H1 (cell line): ENCODE measurements at regions not wholly inside any gene's neighbourhood (a gene's known extent, or its start where the extent isn't known, plus 50 kb on each side); places are given as distances from the start of the nearest gene placed in this dataset.

ENCODE experiments used
- CTCF ChIA-PET: fragments of 300-600 bp; sonication (Branson Sonifier 250); formaldehyde crosslinking; loops from one replicate; lab custom pipeline; 2021; ENCODE audit not compliant: partially characterized antibody; lab: Charles Lee
- POLR2A ChIA-PET: fragments of 300-600 bp; sonication (Branson Sonifier 250); formaldehyde crosslinking; loops from one replicate; lab custom pipeline; 2021; ENCODE audit warnings: inconsistent platforms; ENCODE audit not compliant: partially characterized antibody; lab: Charles Lee
- DNase-seq, 2 experiments: peaks; one replicate each; pipeline versions ENCODE4 v3.0.0 to v3.0.0-alpha.2; 2010 to 2022; ENCODE audit warnings: low spot score in 2 of 2, low read depth in 1 of 2, mixed read lengths in 1 of 2
- FAIRE-seq: peaks from 2 replicates; lab custom pipeline; 2011; peaks lifted over from hg19 to GRCh38; lab: Jason Lieb, UNC
- H2AFZ ChIP-seq: 2 replicates; pipeline ENCODE4 v1.8.1; 2012; ENCODE audit warnings: low read length, inconsistent platforms
- H2AK5ac ChIP-seq: 2 replicates; pipeline ENCODE4 v1.6.1; 2013; ENCODE audit warnings: low read depth, low read length
- H2BK120ac ChIP-seq: replicated peaks from 2 replicates; pipeline ENCODE3; 2013; ENCODE audit warnings: low read depth, low read length, inconsistent platforms
- H2BK12ac ChIP-seq: 2 replicates; pipeline ENCODE4 v1.6.1; 2013; ENCODE audit warnings: low read depth, low read length
- H2BK15ac ChIP-seq: 2 replicates; pipeline ENCODE4 v1.6.1; 2013; ENCODE audit warnings: low read length
- H2BK20ac ChIP-seq: 2 replicates; pipeline ENCODE4 v1.6.1; 2013; ENCODE audit warnings: low read length
- H2BK5ac ChIP-seq: 2 replicates; pipeline ENCODE4 v1.6.1; 2013; ENCODE audit warnings: low read depth, low read length
- H3K14ac ChIP-seq: 2 replicates; pipeline ENCODE4 v1.6.1; 2013; ENCODE audit warnings: inconsistent platforms; ENCODE audit not compliant: insufficient read length
- H3K18ac ChIP-seq: 2 replicates; pipeline ENCODE4 v1.6.1; 2013; ENCODE audit warnings: low read length; ENCODE audit errors: extremely low read depth
- H3K23ac ChIP-seq: 2 replicates; pipeline ENCODE4 v1.6.1; 2013; ENCODE audit warnings: inconsistent platforms; ENCODE audit not compliant: insufficient read length
- H3K23me2 ChIP-seq: 2 replicates; pipeline ENCODE4 v1.6.1; 2013; ENCODE audit warnings: low read depth, low read length
- H3K27ac ChIP-seq: 2 replicates; pipeline ENCODE4 v1.6.1; 2011; ENCODE audit warnings: low read depth, low read length, inconsistent platforms
- H3K27me3 ChIP-seq, 4 experiments: replicated peaks in 1 of 4; 1 replicate in 1 of 4; 2 replicates in 3 of 4; pipeline versions ENCODE4 v1.6.1 to v1.8.1; 2011 to 2013; ENCODE audit warnings: low read length in 3 of 4, mild to moderate bottlenecking in 3 of 4, inconsistent platforms in 2 of 4, mixed read lengths in 2 of 4, moderate library complexity in 1 of 4; ENCODE audit not compliant: control insufficient read depth in 3 of 4, insufficient read depth in 3 of 4; ENCODE audit errors: extremely low read depth in 1 of 4
- H3K36me3 ChIP-seq, 4 experiments: 2 replicates each; pipeline versions ENCODE4 v1.6.1 to v1.8.1; 2011 to 2013; ENCODE audit warnings: mild to moderate bottlenecking in 4 of 4, low read length in 3 of 4, moderate library complexity in 2 of 4, control low read depth in 1 of 4, inconsistent platforms in 1 of 4; ENCODE audit not compliant: insufficient read depth in 4 of 4, control insufficient read depth in 2 of 4
- H3K4ac ChIP-seq: replicated peaks from 2 replicates; pipeline ENCODE3; 2013; ENCODE audit warnings: low read length, low read depth, mixed read lengths, inconsistent platforms; ENCODE audit not compliant: insufficient read length
- H3K4me1 ChIP-seq, 4 experiments: replicated peaks in 1 of 4; 1 replicate in 1 of 4; 2 replicates in 3 of 4; pipeline versions ENCODE4 v1.6.1 to v1.8.1; 2011 to 2013; ENCODE audit warnings: low read length in 3 of 4, inconsistent platforms in 2 of 4, mixed read lengths in 1 of 4; ENCODE audit not compliant: insufficient read depth in 4 of 4, control insufficient read depth in 3 of 4
- H3K4me2 ChIP-seq, 2 experiments: 2 replicates each; pipeline versions ENCODE4 v1.6.1 to v1.8.1; 2011 to 2013; ENCODE audit warnings: low read depth in 2 of 2, low read length in 2 of 2, control low read depth in 1 of 2, inconsistent platforms in 1 of 2, mild to moderate bottlenecking in 1 of 2; ENCODE audit not compliant: insufficient read depth in 1 of 2
- H3K4me3 ChIP-seq, 4 experiments: fragments of 200-600, 300-600 bp in 1 of 4; sonication (generic), shearing (Covaris generic), sonication (Bioruptor Twin) in 1 of 4; 2 replicates each; pipeline versions ENCODE4 v1.5.1 to v1.8.1; 2011 to 2016; ENCODE audit warnings: low read length in 4 of 4, low read depth in 3 of 4, control low read depth in 2 of 4, inconsistent platforms in 2 of 4, mild to moderate bottlenecking in 2 of 4, mixed read lengths in 1 of 4, moderate library complexity in 1 of 4; ENCODE audit not compliant: insufficient read depth in 2 of 4; ENCODE audit errors: extremely low read depth in 1 of 4
- H3K56ac ChIP-seq: replicated peaks from 2 replicates; pipeline ENCODE3; 2013; ENCODE audit warnings: low read depth, mild to moderate bottlenecking, mixed read lengths, low read length, inconsistent platforms; ENCODE audit not compliant: insufficient read length
- H3K79me1 ChIP-seq: 2 replicates; pipeline ENCODE4 v1.6.1; 2013; ENCODE audit warnings: low read depth, low read length, control low read depth
- H3K79me2 ChIP-seq, 2 experiments: 2 replicates each; pipeline versions ENCODE4 v1.6.1 to v1.8.1; 2012 to 2013; ENCODE audit warnings: low read length in 2 of 2, mild to moderate bottlenecking in 2 of 2, inconsistent platforms in 1 of 2; ENCODE audit not compliant: insufficient read depth in 2 of 2, control insufficient read depth in 1 of 2
- H3K9ac ChIP-seq, 4 experiments: replicated peaks in 1 of 4; 1 replicate in 1 of 4; 2 replicates in 3 of 4; pipeline versions ENCODE4 v1.6.1 to v1.8.1; 2011 to 2013; ENCODE audit warnings: low read depth in 3 of 4, low read length in 3 of 4, control low read depth in 2 of 4, mild to moderate bottlenecking in 2 of 4, moderate library complexity in 2 of 4, inconsistent platforms in 1 of 4; ENCODE audit errors: extremely low read depth in 1 of 4
- H3K9me3 ChIP-seq, 2 experiments: 2 replicates each; pipeline versions ENCODE4 v1.6.1 to v1.8.1; 2012 to 2013; ENCODE audit warnings: mild to moderate bottlenecking in 2 of 2, moderate library complexity in 2 of 2, control low read depth in 1 of 2, inconsistent platforms in 1 of 2, low read depth in 1 of 2, low read length in 1 of 2, mixed read lengths in 1 of 2; ENCODE audit not compliant: insufficient read depth in 2 of 2
- H4K20me1 ChIP-seq, 2 experiments: replicated peaks in 1 of 2; 2 replicates each; pipeline versions ENCODE3 to v1.8.1; 2011 to 2013; ENCODE audit warnings: inconsistent platforms in 2 of 2, low read length in 2 of 2, mild to moderate bottlenecking in 1 of 2; ENCODE audit not compliant: insufficient read depth in 2 of 2, control insufficient read depth in 1 of 2
- H4K5ac ChIP-seq: 2 replicates; pipeline ENCODE4 v1.6.1; 2013; ENCODE audit warnings: low read length, low read depth, mixed read lengths, inconsistent platforms; ENCODE audit not compliant: insufficient read length
- H4K8ac ChIP-seq: 2 replicates; pipeline ENCODE4 v1.8.0; 2013; ENCODE audit warnings: mild to moderate bottlenecking, moderate library complexity, low read length, inconsistent platforms; ENCODE audit not compliant: insufficient read depth; ENCODE audit errors: extremely low read depth
- H4K91ac ChIP-seq: replicated peaks from 2 replicates; pipeline ENCODE3; 2013; ENCODE audit warnings: low read length, mixed read lengths, inconsistent platforms; ENCODE audit not compliant: insufficient read length
- ATF2 ChIP-seq: IDR thresholded peaks from 2 replicates; pipeline ENCODE4 v1.6.1; 2012; ENCODE audit warnings: low read length, inconsistent platforms
- BCL11A ChIP-seq, 2 experiments: IDR thresholded peaks; one replicate each; pipeline ENCODE4 v1.6.1; 2011; ENCODE audit warnings: low read depth in 2 of 2, low read length in 2 of 2, mild to moderate bottlenecking in 2 of 2
- CEBPB ChIP-seq: IDR thresholded peaks from 2 replicates; pipeline ENCODE4 v1.6.1; 2012; ENCODE audit warnings: low read depth, low read length
- E2F6 ChIP-seq: IDR thresholded peaks from 2 replicates; pipeline ENCODE4 v1.6.1; 2012; ENCODE audit warnings: inconsistent platforms
- GABPA ChIP-seq: IDR thresholded peaks from 2 replicates; pipeline ENCODE4 v1.6.1; 2011; ENCODE audit warnings: mild to moderate bottlenecking, low read length, moderate library complexity, borderline replicate concordance; ENCODE audit not compliant: insufficient read depth
- HDAC2 ChIP-seq, 2 experiments: fragments of 300-600 bp in 1 of 2; sonication (generic) in 1 of 2; IDR thresholded peaks; 2 replicates each; pipeline ENCODE4 v1.6.1; 2011 to 2012; ENCODE audit warnings: low read depth in 2 of 2, low read length in 2 of 2, mild to moderate bottlenecking in 2 of 2, moderate library complexity in 2 of 2, borderline replicate concordance in 1 of 2, inconsistent platforms in 1 of 2
- JUND ChIP-seq: IDR thresholded peaks from 2 replicates; pipeline ENCODE4 v1.6.1; 2011; ENCODE audit warnings: mild to moderate bottlenecking, improper control_type of control experiment, low read length
- POLR2A ChIP-seq, 2 experiments: IDR thresholded peaks; 1 replicate in 1 of 2; 2 replicates in 1 of 2; pipeline ENCODE4 v1.6.1; 2011; ENCODE audit warnings: low read depth in 2 of 2, low read length in 2 of 2, mild to moderate bottlenecking in 2 of 2; ENCODE audit errors: control extremely low read depth in 1 of 2
- POU5F1 ChIP-seq: IDR thresholded peaks from 2 replicates; pipeline ENCODE4 v1.6.1; 2011; ENCODE audit warnings: low read depth, mild to moderate bottlenecking, low read length, moderate library complexity
- RBBP5 ChIP-seq: IDR thresholded peaks from 2 replicates; pipeline ENCODE4 v1.7.1; 2012; ENCODE audit warnings: low read depth, mild to moderate bottlenecking, inconsistent platforms, low read length, moderate library complexity, borderline replicate concordance
- RFX5 ChIP-seq: IDR thresholded peaks from 2 replicates; pipeline ENCODE4 v1.6.1; 2011; ENCODE audit warnings: low read depth, low read length, improper control_type of control experiment, borderline replicate concordance
- TAF1 ChIP-seq: IDR thresholded peaks from 2 replicates; pipeline ENCODE4 v1.6.1; 2011; ENCODE audit warnings: mild to moderate bottlenecking, low read depth, low read length
- WGBS, 2 experiments: shearing (Covaris generic) in 1 of 2; methylation state at CpG; one replicate each; pipeline versions ENCODE4 v1.1.6 to v1.1.7; 2013 to 2015; ENCODE audit warnings: low lambda C conversion rate in 2 of 2, mixed read lengths in 2 of 2, inconsistent platforms in 1 of 2, low coverage in 1 of 2, missing lambda C conversion rate in 1 of 2; ENCODE audit not compliant: insufficient replicate concordance in 2 of 2, insufficient coverage in 1 of 2, insufficient read length in 1 of 2; ENCODE audit errors: extremely low coverage in 1 of 2, missing lambda C conversion rate in 1 of 2; 5-methylcytosine and 5-hydroxymethylcytosine counted together

- Histone ChIP-seq H3K36me3 (no peaks in the 10 kb centered on the region), H3K9ac (no peak overlapping the region), H2BK5ac (no peak overlapping the region), H3K18ac (no peak overlapping the region), H4K8ac (no peak overlapping the region), H3K27ac (no peak overlapping the region), H2BK15ac (no peak overlapping the region), H3K23me2 (no peaks in the 10 kb centered on the region), H3K9me3 (no peaks in the 10 kb centered on the region), H3K23ac (no peak overlapping the region), H3K27me3 (peaks cover 0 to 6% (median 2%) of the 10 kb centered on the region in 4 experiments; a peak in 4 of 7 replicates), H2AK5ac (no peak overlapping the region), H2AFZ (no peak overlapping the region), H2BK12ac (no peak overlapping the region), H2BK20ac (no peak overlapping the region), H4K20me1 (no peaks in the 10 kb centered on the region), H3K56ac (no peak overlapping the region), H2BK120ac (no peak overlapping the region), H3K14ac (no peak overlapping the region), H3K4me2 (no peak overlapping the region), H3K4ac (no peak overlapping the region), H3K79me1 (no peaks in the 10 kb centered on the region), H3K4me1 (0 out of 7 replicates have a peak, but pooled peaks cover 0 to 3% (median 0%) of the 10 kb centered on the region in 4 experiments), H3K79me2 (no peaks in the 10 kb centered on the region), H4K91ac (no peak overlapping the region), H3K4me3 (no peak overlapping the region), H4K5ac (no peak overlapping the region)
- no peak for DNase-seq
- POLR2A ChIA-PET: no interaction called here
- FAIRE-seq: no peak
- WGBS, 2 experiments: 92% methylated on average over 11 of the region's 11 CpGs; no CpG with 5 or more reads in 1 of the 2 experiments
- CTCF ChIA-PET: interaction anchor here (0.9 kb wide), 1 partner anchor 10 kb away, joined by 6 read pairs; no protein-coding TSS in a partner anchor
- TF ChIP-seq CEBPB (no peak), TAF1 (no peak), RBBP5 (no peak), GABPA (no peak), JUND (no peak), HDAC2 (IDR thresholded peaks at IDR 0.05; ENCODE audit: borderline replicate concordance in 1 of 2, low read depth in 2 of 2, low read length in 2 of 2) (no peak), POU5F1 (no peak), ATF2 (no peak), BCL11A (IDR thresholded peaks at IDR 0.05; ENCODE audit: low read depth in 2 of 2, low read length in 2 of 2) (no peak), RFX5 (no peak), E2F6 (no peak), POLR2A (IDR thresholded peaks at IDR 0.05; ENCODE audit: control extremely low read depth in 1 of 2, low read depth in 2 of 2, low read length in 2 of 2) (no peak)
Measured at GRCh38 chr5:176171171-176171760, 67.0 kb upstream of the SIMC1 start.
